ENCODE measurements at regions not wholly inside any gene's neighbourhood (a gene's known extent, or its start where the extent isn't known, plus 50 kb on each side); places are given as distances from the start of the nearest gene placed in this dataset.

- TF ChIP-seq, protein P1, sequence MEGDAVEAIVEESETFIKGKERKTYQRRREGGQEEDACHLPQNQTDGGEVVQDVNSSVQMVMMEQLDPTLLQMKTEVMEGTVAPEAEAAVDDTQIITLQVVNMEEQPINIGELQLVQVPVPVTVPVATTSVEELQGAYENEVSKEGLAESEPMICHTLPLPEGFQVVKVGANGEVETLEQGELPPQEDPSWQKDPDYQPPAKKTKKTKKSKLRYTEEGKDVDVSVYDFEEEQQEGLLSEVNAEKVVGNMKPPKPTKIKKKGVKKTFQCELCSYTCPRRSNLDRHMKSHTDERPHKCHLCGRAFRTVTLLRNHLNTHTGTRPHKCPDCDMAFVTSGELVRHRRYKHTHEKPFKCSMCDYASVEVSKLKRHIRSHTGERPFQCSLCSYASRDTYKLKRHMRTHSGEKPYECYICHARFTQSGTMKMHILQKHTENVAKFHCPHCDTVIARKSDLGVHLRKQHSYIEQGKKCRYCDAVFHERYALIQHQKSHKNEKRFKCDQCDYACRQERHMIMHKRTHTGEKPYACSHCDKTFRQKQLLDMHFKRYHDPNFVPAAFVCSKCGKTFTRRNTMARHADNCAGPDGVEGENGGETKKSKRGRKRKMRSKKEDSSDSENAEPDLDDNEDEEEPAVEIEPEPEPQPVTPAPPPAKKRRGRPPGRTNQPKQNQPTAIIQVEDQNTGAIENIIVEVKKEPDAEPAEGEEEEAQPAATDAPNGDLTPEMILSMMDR (IDR thresholded peaks at IDR 0.05): no peak
- TF ChIP-seq ZFX (IDR thresholded peaks at IDR 0.05; ENCODE audit: borderline replicate concordance): no peak
Measured at GRCh38 chr9:78903581-78903980, 606.7 kb downstream of the PSAT1 start.

Data from 22Rv1 (cell line).